AG10803 (cell line): ENCODE measurements at regions not wholly inside any gene's neighbourhood (a gene's known extent, or its start where the extent isn't known, plus 50 kb on each side); places are given as distances from the start of the nearest gene placed in this dataset.
"Not testable (repeated sequence)": the region's sequence is repeated elsewhere in the genome, so short reads cannot be mapped to it uniquely, and the experiment has no call there.

Experiments used
- DNase-seq: peaks from one replicate; pipeline ENCODE4 v3.0.0; 2010; ENCODE audit warnings: low read depth
- H3K4me3 ChIP-seq: 2 replicates; pipeline ENCODE4 v1.5.1; 2011; ENCODE audit warnings: mild to moderate bottlenecking, low read length, control low read depth
- CTCF ChIP-seq: conservative IDR thresholded peaks from 2 replicates; pipeline ENCODE4 v1.5.1; 2011; ENCODE audit warnings: mild to moderate bottlenecking, low read length, control low read depth, inconsistent platforms

- no peak for TF ChIP-seq CTCF
- H3K4me3 ChIP-seq: no peak overlapping the region
- no peak for DNase-seq
Measured at GRCh38 chr1:81506699-81507098, 294.0 kb upstream of the ADGRL2 start.

- DNase-seq: no peak
- H3K4me3 ChIP-seq: no peak overlapping the region
- TF ChIP-seq CTCF: no peak
Measured at GRCh38 chr1:81505831-81506230, 294.9 kb upstream of the ADGRL2 start.

- not testable (repeated sequence) for DNase-seq
Measured at GRCh38 chr1:81504820-81505219, 295.9 kb upstream of the ADGRL2 start.

GRCh38 chr1:81502705-81503104, 298.0 kb upstream of the ADGRL2 start:
- DNase-seq, H3K4me3 ChIP-seq: not testable (repeated sequence)

More at GRCh38 chr1:81504820-81505219, 295.9 kb upstream of the ADGRL2 start:
- H3K4me3 ChIP-seq: not testable (repeated sequence)

- DNase-seq, H3K4me3 ChIP-seq: not testable (repeated sequence)
Measured at GRCh38 chr1:81501485-81501884, 299.2 kb upstream of the ADGRL2 start.

- no peak for TF ChIP-seq CTCF
- no peak overlapping the region for H3K4me3 ChIP-seq
- DNase-seq: no peak
Measured at GRCh38 chr1:81499487-81499886, 301.2 kb upstream of the ADGRL2 start.

GRCh38 chr1:81498471-81499462, 302.0 kb upstream of the ADGRL2 start:
- no peak overlapping the region for H3K4me3 ChIP-seq
- TF ChIP-seq CTCF: no peak
- no peak for DNase-seq

- no peak overlapping the region for H3K4me3 ChIP-seq
- DNase-seq: no peak
- TF ChIP-seq CTCF: no peak
Measured at GRCh38 chr1:81496349-81496748, 304.4 kb upstream of the ADGRL2 start.
